ENCODE measurements at regions not wholly inside any gene's neighbourhood (a gene's known extent, or its start where the extent isn't known, plus 50 kb on each side); places are given as distances from the start of the nearest gene placed in this dataset.
A peak's percentile ranks its signal among the peaks of the same experiment; 100 is the strongest.
"Not testable (repeated sequence)": the region's sequence is repeated elsewhere in the genome, so short reads cannot be mapped to it uniquely, and the experiment has no call there.

- FAIRE-seq = no peak
- DNase-seq (ENCODE audit: insufficient read length, low spot score) = no peak
Observed at GRCh38 chr11:25612806-25613205, 719.1 kb upstream of the ANO3 start.

- no peak for FAIRE-seq
Observed at GRCh38 chr11:25613451-25613850, 718.5 kb upstream of the ANO3 start.

GRCh38 chr11:25613865-25614264 is 718.1 kb upstream of the ANO3 start:
- no peak for DNase-seq (ENCODE audit: insufficient read length, low spot score)
- FAIRE-seq = no peak

More at GRCh38 chr11:25613451-25613850, 718.5 kb upstream of the ANO3 start:
- no peak for DNase-seq (ENCODE audit: insufficient read length, low spot score)

DNA sequence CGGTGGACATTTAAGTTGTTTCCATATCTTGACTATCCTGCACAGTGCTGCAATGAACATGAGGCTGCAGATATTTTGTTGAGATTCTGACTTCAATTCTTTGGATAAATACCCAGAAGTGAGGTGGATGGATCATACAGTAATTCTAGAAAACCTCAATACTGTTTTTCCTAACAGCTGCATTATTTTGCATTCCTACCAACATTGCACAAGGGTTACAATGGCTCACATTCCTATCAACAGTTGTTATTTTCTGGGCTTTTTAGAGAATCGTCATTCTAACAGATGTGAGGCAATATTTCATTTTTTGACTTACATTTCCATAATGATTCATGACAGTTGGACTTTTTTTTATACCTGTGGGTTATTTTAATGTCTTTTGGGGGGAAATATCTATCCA is 716.9 kb upstream of the ANO3 start:
- no peak for FAIRE-seq
- DNase-seq (ENCODE audit: insufficient read length, low spot score) = no peak

- FAIRE-seq = no peak
- DNase-seq (ENCODE audit: insufficient read length, low spot score) = no peak
Observed at GRCh38 chr11:25615841-25616240, 716.1 kb upstream of the ANO3 start.

GRCh38 chr11:25625094-25625493 is 706.8 kb upstream of the ANO3 start:
- FAIRE-seq (no peak), DNase-seq (ENCODE audit: insufficient read length, low spot score) (no peak)

GRCh38 chr11:25628030-25628429 is 703.9 kb upstream of the ANO3 start:
- FAIRE-seq (no peak), DNase-seq (ENCODE audit: insufficient read length, low spot score) (no peak)

DNA sequence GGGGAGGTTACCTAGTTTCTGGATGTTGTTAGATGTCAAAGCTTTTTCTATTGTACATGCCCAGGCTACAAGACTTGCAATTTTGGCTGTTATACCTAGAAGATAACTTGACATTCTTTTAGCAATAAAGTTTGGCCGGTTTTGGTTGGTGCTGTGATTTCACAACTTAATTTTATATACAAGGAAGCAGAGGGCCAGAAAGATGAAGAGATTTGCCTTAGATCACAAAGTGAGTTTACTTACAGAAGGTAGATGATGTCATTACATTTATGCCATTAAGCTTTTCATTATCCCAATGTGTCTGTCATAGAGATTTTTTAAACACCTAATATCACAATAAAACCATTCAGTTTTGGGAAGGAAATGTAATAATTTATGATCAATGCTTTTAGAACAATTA is 698.7 kb upstream of the ANO3 start:
- DNase-seq (ENCODE audit: insufficient read length, low spot score) (no peak), FAIRE-seq (no peak)

DNA sequence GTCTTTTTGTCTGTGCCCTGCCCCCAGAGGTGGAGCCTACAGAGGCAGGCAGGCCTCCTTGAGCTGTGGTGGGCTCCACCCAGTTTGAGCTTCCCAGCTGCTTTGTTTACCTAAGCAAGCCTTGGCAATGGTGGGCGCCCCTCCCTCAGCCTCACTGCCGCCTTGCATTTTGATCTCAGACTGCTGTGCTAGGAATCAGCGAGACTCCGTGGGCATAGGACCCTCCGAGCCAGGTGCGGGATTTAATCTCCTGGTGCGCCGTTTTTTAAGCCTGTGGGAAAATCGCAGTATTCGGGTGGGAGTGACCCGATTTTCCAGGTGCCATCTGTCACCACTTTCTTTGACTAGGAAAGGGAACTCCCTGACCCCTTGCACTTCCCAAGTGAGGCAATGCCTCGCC is 682.7 kb upstream of the ANO3 start:
- FAIRE-seq; DNase-seq (ENCODE audit: insufficient read length, low spot score): not testable (repeated sequence)

DNA sequence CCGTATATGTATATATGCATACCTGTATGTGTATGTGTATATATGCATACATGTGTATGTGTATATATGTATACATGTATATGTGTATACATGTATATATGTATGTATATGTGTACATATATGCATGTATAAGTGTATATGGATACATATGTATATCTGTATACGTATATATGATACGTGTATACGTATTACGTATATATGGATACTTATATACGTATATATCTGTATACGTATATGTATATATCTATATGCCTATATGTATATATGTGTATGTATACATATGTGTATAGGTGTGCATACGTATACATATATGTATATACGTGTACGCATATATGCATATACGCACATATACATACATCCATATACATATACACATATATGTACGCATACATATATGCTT is 681.6 kb upstream of the ANO3 start:
- DNase-seq (ENCODE audit: insufficient read length, low spot score) (no peak), FAIRE-seq (no peak)

DNA sequence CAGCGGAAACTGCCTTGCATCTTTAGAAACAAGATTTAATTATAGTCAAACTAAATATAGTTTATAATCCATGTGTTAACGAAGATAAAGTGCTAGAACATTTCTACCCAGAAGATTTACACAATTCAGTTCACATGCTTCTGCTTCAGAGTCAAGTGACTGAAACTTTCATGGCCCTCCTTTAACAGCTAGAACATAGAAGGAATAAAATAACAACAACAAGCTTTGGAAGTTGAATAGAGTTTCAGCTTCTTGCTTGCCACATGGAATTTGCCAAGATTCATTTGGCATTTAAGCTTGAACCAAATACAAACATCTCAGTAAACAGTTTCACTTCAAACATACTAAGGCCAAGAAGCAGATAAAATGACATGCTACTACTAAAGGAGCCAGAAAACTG is 676.3 kb upstream of the ANO3 start:
- DNase-seq (ENCODE audit: insufficient read length, low spot score) (no peak), FAIRE-seq (no peak)

GRCh38 chr11:25658916-25659315 is 673.0 kb upstream of the ANO3 start:
- no peak for DNase-seq (ENCODE audit: insufficient read length, low spot score)
- no peak for FAIRE-seq

DNA sequence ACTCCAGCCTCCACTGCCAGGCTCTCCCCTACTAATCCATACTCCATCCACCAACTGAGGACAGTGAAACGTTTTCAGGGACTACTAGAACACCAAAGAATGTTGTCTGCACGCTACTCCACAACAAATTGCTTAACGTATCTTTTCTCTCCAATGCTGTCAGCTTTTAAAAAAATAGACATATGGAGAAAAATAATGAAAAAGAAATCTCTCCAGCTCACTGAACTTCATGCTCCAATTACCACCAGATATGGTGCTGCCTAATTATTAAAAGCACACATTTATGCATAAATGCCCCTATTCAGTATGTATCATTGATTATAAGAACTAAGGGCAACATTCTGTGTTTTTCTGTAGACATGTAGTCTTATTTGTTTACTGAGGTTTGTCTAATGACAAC is 672.2 kb upstream of the ANO3 start:
- DNase-seq (ENCODE audit: insufficient read length, low spot score) = no peak
- no peak for FAIRE-seq

DNA sequence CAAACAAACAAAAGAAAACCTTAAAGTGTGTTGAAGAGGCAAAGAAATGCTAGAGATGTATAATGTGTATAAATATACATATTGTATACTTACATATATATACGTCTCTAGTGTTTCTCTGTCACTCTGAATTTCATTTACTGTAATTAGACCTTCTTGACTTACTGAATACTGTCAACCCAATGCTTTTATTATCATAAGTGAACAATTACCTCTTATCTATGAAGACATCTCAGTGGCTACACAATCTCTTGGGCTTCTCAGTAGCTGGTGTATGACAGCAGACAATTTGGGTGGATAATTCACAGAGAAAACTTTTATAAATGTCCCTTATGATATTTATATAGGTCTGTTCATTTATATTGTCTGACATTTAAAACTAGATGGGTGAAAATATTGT is 664.1 kb upstream of the ANO3 start:
- FAIRE-seq (no peak), DNase-seq (ENCODE audit: insufficient read length, low spot score) (no peak)

DNA sequence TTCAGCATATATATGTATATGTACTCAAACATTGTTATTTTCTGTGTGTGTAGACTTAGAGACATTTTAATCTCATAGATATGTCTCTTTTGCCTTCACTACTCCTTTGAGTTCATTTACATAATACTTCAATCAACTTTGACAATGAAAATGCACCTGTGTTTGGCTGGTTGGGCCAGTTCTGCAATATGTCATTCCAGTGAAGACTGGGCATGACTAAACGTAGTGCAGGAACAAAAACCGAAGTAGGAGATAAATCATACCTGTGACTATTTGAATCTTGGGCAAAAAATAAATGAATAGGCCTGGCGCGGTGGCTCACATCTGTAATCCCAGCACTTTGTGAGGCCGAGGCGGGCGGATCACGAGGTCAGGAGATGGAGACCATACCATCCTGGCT is 640.0 kb upstream of the ANO3 start:
- FAIRE-seq (no peak), DNase-seq (ENCODE audit: insufficient read length, low spot score) (no peak)

GRCh38 chr11:25702417-25702816 is 629.5 kb upstream of the ANO3 start:
- DNase-seq (ENCODE audit: insufficient read length, low spot score) = no peak
- FAIRE-seq = no peak

GRCh38 chr11:25710975-25711374 is 621.0 kb upstream of the ANO3 start:
- no peak for FAIRE-seq
- no peak for DNase-seq (ENCODE audit: insufficient read length, low spot score)

DNA sequence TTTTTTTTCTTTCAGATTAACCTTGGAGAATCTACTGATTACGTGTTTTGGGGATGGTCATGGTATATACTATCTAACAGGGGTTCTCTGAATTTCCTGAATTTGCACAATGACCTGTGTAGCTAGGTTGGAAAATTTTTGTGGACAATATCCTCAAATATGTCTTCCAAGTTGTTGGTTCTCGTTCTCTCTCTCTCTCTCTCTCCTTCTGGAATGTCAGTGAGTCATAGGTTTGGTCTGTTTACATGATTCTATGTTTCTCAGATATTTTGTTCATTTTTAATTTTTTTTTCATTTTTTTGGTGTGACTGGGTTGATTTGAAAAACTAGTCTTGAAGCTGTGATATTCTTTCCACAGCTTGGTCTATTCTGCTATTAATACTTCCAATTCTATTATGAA is 604.0 kb upstream of the ANO3 start:
- no peak for FAIRE-seq
- DNase-seq (ENCODE audit: insufficient read length, low spot score) = no peak

- FAIRE-seq (no peak), DNase-seq (ENCODE audit: insufficient read length, low spot score) (no peak)
Observed at GRCh38 chr11:25730230-25730629, 601.7 kb upstream of the ANO3 start.

GRCh38 chr11:25733777-25734176 is 598.2 kb upstream of the ANO3 start:
- DNase-seq (ENCODE audit: insufficient read length, low spot score) (no peak), FAIRE-seq (no peak)

GRCh38 chr11:25734591-25735211 is 597.2 kb upstream of the ANO3 start:
- DNase-seq (ENCODE audit: insufficient read length, low spot score) (peak; percentile 10), FAIRE-seq (no peak)

DNA sequence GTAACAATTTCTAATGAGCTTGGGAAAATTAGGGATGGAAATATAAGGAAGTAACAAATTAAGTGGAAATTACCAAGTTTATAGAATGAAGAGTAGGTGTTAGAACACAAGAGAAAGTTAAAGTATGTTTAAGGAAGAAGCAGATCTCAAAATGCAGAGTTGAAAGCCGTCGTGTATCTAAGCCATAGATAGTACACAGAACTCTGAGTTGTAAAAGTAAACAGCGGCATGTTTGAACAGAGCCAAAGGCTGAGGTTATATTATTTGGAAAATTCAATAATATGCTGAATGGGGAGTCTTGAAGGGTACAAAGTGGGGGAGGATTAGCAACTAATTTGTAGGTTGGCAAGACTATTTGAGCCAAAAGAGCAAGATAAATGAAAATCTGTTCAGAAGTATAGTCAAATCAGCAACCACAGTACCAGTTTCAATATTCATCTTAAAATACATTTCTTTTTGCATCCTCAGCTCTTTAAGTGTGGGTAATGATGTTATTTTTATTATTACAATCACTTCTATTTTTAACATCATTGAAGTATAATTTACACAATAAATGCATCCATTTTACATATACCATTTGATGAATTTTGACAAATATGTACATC is 594.8 kb upstream of the ANO3 start:
- DNase-seq (ENCODE audit: insufficient read length, low spot score) (no peak), FAIRE-seq (no peak)

DNA sequence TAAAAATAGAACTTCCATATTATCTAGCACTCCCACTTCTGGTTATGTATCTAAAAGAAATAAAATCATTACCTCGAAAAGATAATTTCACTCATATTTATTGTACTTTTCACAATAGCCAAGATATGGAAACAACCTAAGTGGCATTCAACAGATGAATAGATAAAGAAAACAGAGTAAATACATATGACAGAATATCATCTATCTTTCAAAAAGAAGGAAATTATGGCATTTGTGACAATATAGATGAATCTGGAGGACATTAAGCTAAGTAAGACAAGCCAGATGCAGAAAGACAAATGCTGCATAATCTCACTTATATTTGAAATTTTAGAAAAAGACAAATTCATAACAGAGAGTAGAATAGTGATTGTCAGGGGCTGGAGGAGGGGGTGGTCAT is 590.0 kb upstream of the ANO3 start:
- FAIRE-seq = no peak
- no peak for DNase-seq (ENCODE audit: insufficient read length, low spot score)
